Keratinocyte (primary cell): ENCODE measurements at regions not wholly inside any gene's neighbourhood (a gene's known extent, or its start where the extent isn't known, plus 50 kb on each side); places are given as distances from the start of the nearest gene placed in this dataset.

ENCODE experiments used
- DNase-seq: peaks from one replicate; pipeline ENCODE4 v3.0.0-alpha.2; 2011; ENCODE audit warnings: low read depth, missing footprints, low spot score
- FAIRE-seq: peaks from 2 replicates; lab custom pipeline; 2011; peaks lifted over from hg19 to GRCh38; lab: Jason Lieb, UNC
- H2AFZ ChIP-seq: 2 replicates; pipeline ENCODE4 v1.6.0; 2012; ENCODE audit warnings: low read length, control low read depth, inconsistent platforms; ENCODE audit not compliant: control insufficient read depth
- H3K27ac ChIP-seq: 2 replicates; pipeline ENCODE4 v1.5.1; 2011; ENCODE audit warnings: low read length; ENCODE audit not compliant: control insufficient read depth, insufficient read depth
- H3K27me3 ChIP-seq: 3 replicates; pipeline ENCODE4 v1.6.0; 2011; ENCODE audit warnings: low read length; ENCODE audit not compliant: control insufficient read depth, insufficient read depth; ENCODE audit errors: extremely low read depth
- H3K36me3 ChIP-seq, 2 experiments: 2 replicates in 1 of 2; 3 replicates in 1 of 2; pipeline ENCODE4 v1.5.1; 2011; ENCODE audit warnings: low read length in 2 of 2, mild to moderate bottlenecking in 1 of 2; ENCODE audit not compliant: control insufficient read depth in 2 of 2, insufficient read depth in 2 of 2; ENCODE audit errors: extremely low read depth in 1 of 2
- H3K4me1 ChIP-seq: 3 replicates; pipeline ENCODE4 v1.5.1; 2011; ENCODE audit warnings: low read length; ENCODE audit not compliant: control insufficient read depth, insufficient read depth; ENCODE audit errors: extremely low read depth
- H3K4me2 ChIP-seq: 3 replicates; pipeline ENCODE4 v1.6.0; 2011; ENCODE audit warnings: low read depth, low read length; ENCODE audit not compliant: control insufficient read depth, insufficient read depth; ENCODE audit errors: extremely low read depth
- H3K4me3 ChIP-seq, 3 experiments: fragments of 200-600 bp in 1 of 3; sonication (generic) in 1 of 3; 2 replicates in 2 of 3; 3 replicates in 1 of 3; pipeline ENCODE4 v1.5.1; 2011 to 2016; ENCODE audit warnings: low read length in 3 of 3, mild to moderate bottlenecking in 3 of 3, control low read depth in 2 of 3, inconsistent platforms in 1 of 3, low read depth in 1 of 3, mixed read lengths in 1 of 3, mixed run types in 1 of 3, moderate library complexity in 1 of 3; ENCODE audit not compliant: control insufficient read depth in 2 of 3, insufficient read depth in 2 of 3; ENCODE audit errors: extremely low read depth in 1 of 3
- H3K79me2 ChIP-seq: 2 replicates; pipeline ENCODE4 v1.6.0; 2012; ENCODE audit warnings: low read length; ENCODE audit not compliant: control insufficient read depth, insufficient read depth
- H3K9ac ChIP-seq: 3 replicates; pipeline ENCODE4 v1.6.0; 2011; ENCODE audit warnings: low read length; ENCODE audit not compliant: control insufficient read depth, insufficient read depth; ENCODE audit errors: extremely low read depth
- H3K9me1 ChIP-seq: 3 replicates; pipeline ENCODE4 v1.6.0; 2011; ENCODE audit warnings: low read length; ENCODE audit not compliant: control insufficient read depth, insufficient read depth; ENCODE audit errors: extremely low read depth
- H3K9me3 ChIP-seq: 2 replicates; pipeline ENCODE4 v1.5.1; 2012; ENCODE audit warnings: low read depth, low read length; ENCODE audit not compliant: control insufficient read depth
- H4K20me1 ChIP-seq: 3 replicates; pipeline ENCODE4 v1.6.0; 2011; ENCODE audit warnings: low read length; ENCODE audit not compliant: control insufficient read depth, insufficient read depth; ENCODE audit errors: extremely low read depth
- CTCF ChIP-seq, 3 experiments: IDR thresholded peaks in 1 of 3; conservative IDR thresholded peaks in 1 of 3; optimal IDR thresholded peaks in 1 of 3; 2 replicates in 2 of 3; 3 replicates in 1 of 3; pipeline versions ENCODE3 to v1.5.1; 2011; ENCODE audit warnings: low read length in 3 of 3, mild to moderate bottlenecking in 3 of 3, moderate library complexity in 2 of 3, control low read depth in 1 of 3, inconsistent platforms in 1 of 3; ENCODE audit not compliant: insufficient read depth in 2 of 3; ENCODE audit errors: extremely low read depth in 1 of 3
- EZH2 ChIP-seq: IDR thresholded peaks from one replicate; pipeline ENCODE4 v1.6.1; 2012; ENCODE audit warnings: inconsistent platforms, mild to moderate bottlenecking, low read length, moderate library complexity
- dilution Hi-C: fragments of 300-500 bp; cut with MboI; formaldehyde crosslinking; loops from one replicate; pipeline ENCODE4 v1.7.0; 2020; ENCODE audit warnings: low sequenced_read_pairs; ENCODE audit not compliant: extremely low pct_ligation_motif_present

- DNase-seq: no peak
- Histone ChIP-seq H3K36me3 (no peaks in the 10 kb centered on the region), H2AFZ (no peak overlapping the region), H3K79me2 (no peaks in the 10 kb centered on the region), H3K27me3 (no peaks in the 10 kb centered on the region), H3K4me2 (no peak overlapping the region), H3K4me1 (no peaks in the 10 kb centered on the region), H3K9me1 (no peaks in the 10 kb centered on the region), H3K4me3 (no peak overlapping the region), H4K20me1 (no peaks in the 10 kb centered on the region), H3K9ac (no peak overlapping the region), H3K27ac (no peak overlapping the region), H3K9me3 (no peaks in the 10 kb centered on the region)
- dilution Hi-C loops: no loop called here
- FAIRE-seq: no peak
- no peak for TF ChIP-seq EZH2
- no peak for TF ChIP-seq CTCF (optimal IDR thresholded peaks at IDR 0.05 in 1 of 3, IDR thresholded peaks at IDR 0.05 in 1 of 3, conservative IDR thresholded peaks at IDR 0.05 in 1 of 3; ENCODE audit: extremely low read depth in 1 of 3, insufficient read depth in 2 of 3, low read length in 3 of 3)
Observed at GRCh38 chr13:85434927-85435326, 364.3 kb downstream of the SLITRK6 start.

DNA sequence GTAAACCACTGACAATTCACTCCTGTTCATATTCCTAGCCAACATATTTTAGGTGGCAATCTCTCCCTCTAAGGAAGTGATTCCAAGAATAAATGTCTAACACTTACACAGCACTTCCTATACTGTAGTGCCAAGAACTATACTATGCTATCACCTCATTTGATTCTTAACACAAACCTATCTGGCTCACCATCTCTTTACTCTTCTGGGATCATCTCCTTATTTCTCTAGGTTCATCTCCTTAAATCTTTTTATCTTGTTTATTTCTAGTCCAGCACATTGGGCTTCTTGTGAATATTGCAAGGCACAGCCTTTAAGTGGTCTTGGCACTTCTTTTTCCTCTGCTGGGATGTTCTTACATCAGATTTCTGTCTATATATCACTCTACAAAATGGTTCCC lies 366.3 kb downstream of the SLITRK6 start:
- H3K27me3 ChIP-seq: no peaks in the 10 kb centered on the region
- no peaks in the 10 kb centered on the region for H3K9me1 ChIP-seq
- no peak overlapping the region for H2AFZ ChIP-seq
- H3K27ac ChIP-seq: no peak overlapping the region
- DNase-seq (no peak), FAIRE-seq (no peak)
- TF ChIP-seq EZH2 (no peak), CTCF (optimal IDR thresholded peaks at IDR 0.05 in 1 of 3, IDR thresholded peaks at IDR 0.05 in 1 of 3, conservative IDR thresholded peaks at IDR 0.05 in 1 of 3; ENCODE audit: extremely low read depth in 1 of 3, insufficient read depth in 2 of 3, low read length in 3 of 3) (no peak)
- no peak overlapping the region for H3K9ac ChIP-seq
- H3K9me3 ChIP-seq: no peaks in the 10 kb centered on the region
- no peak overlapping the region for H3K4me2 ChIP-seq
- dilution Hi-C loops: no loop called here
- H3K4me3 ChIP-seq: no peak overlapping the region
- no peaks in the 10 kb centered on the region for H4K20me1 ChIP-seq
- H3K36me3 ChIP-seq: no peaks in the 10 kb centered on the region
- H3K79me2 ChIP-seq: no peaks in the 10 kb centered on the region
- no peaks in the 10 kb centered on the region for H3K4me1 ChIP-seq
